ENCODE measurements at regions not wholly inside any gene's neighbourhood (a gene's known extent, or its start where the extent isn't known, plus 50 kb on each side); places are given as distances from the start of the nearest gene placed in this dataset.

DNA sequence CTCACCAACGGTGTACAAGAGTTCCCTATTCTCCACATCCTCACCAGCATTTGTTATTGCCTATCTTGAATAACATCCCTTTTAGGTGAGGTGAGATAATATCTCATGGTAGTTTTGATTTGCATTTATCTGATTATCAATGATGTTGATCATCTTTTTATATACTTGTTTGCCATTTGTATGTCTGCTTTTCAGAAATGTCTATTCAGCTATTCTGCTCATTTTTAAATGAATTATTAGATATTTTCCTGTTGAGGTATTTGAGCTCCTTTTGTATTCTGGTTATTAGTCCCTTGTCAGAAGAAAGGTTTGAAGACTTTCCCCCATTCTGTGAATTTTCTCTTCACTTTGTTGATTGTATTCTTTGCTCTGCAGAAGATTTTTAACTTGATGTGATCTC, 695.5 kb upstream of the DDX18 start:
- no peaks in the 10 kb centered on the region for H4K20me1 ChIP-seq (ENCODE audit: insufficient read depth, low read length)
- no peaks in the 10 kb centered on the region for H3K9me3 ChIP-seq (ENCODE audit: low read length)
- H3K4me2 ChIP-seq (ENCODE audit: low read length) = no peak overlapping the region
- H2AFZ ChIP-seq (ENCODE audit: low read length) = no peak overlapping the region
- H3K4me3 ChIP-seq (ENCODE audit: low read depth, low read length, poor library complexity, severe bottlenecking) = no peak overlapping the region
- no peak for DNase-seq (ENCODE audit: low spot score)
- intact Hi-C loops (cut with micrococcal nuclease; ENCODE audit: unreplicated experiment) = no loop called here
- no TSS peak for BruUV-seq (replicated peaks)
- no peak overlapping the region for H3K27ac ChIP-seq (ENCODE audit: low read depth, low read length, poor library complexity, severe bottlenecking)
- H3K36me3 ChIP-seq (ENCODE audit: insufficient read depth, low read length) = no peaks in the 10 kb centered on the region
- no peaks in the 10 kb centered on the region for H3K79me2 ChIP-seq (ENCODE audit: insufficient read depth, low read depth, low read length)
- CTCF ChIA-PET (ENCODE audit: unreplicated experiment) = no interaction called here
- H3K9me2 ChIP-seq (ENCODE audit: insufficient read depth, low read length) = no peaks in the 10 kb centered on the region
- no peak for TF ChIP-seq EZH2phosphoT487 (IDR thresholded peaks at IDR 0.05; ENCODE audit: borderline replicate concordance, low read depth, low read length)
- TF ChIP-seq, protein P1, sequence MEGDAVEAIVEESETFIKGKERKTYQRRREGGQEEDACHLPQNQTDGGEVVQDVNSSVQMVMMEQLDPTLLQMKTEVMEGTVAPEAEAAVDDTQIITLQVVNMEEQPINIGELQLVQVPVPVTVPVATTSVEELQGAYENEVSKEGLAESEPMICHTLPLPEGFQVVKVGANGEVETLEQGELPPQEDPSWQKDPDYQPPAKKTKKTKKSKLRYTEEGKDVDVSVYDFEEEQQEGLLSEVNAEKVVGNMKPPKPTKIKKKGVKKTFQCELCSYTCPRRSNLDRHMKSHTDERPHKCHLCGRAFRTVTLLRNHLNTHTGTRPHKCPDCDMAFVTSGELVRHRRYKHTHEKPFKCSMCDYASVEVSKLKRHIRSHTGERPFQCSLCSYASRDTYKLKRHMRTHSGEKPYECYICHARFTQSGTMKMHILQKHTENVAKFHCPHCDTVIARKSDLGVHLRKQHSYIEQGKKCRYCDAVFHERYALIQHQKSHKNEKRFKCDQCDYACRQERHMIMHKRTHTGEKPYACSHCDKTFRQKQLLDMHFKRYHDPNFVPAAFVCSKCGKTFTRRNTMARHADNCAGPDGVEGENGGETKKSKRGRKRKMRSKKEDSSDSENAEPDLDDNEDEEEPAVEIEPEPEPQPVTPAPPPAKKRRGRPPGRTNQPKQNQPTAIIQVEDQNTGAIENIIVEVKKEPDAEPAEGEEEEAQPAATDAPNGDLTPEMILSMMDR (conservative IDR thresholded peaks at IDR 0.05; ENCODE audit: low read length) = no peak
- no peaks in the 10 kb centered on the region for H3K4me1 ChIP-seq (ENCODE audit: insufficient read depth, low read length, poor library complexity, severe bottlenecking)
- POLR2A ChIA-PET = no interaction called here

DNA sequence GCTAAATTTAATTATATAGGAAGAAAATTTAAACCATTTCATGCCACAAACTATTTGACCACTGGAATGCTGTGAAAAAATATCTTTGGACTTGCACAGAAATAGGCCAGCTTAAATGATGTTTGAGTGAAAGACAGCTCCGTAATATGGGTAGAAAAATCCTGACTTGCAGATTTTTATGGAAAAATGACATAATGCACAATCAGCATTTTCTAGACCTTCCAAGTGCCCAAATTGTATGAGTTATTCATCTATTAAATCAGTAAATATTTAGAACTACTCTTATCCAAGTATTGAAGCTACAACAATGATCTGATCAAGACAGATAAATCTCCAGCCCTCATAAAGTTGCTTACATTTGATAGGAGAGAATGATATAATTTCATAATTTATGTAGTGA, 691.1 kb upstream of the DDX18 start:
- no TSS peak for BruUV-seq (replicated peaks)
- TF ChIP-seq, protein P1 (conservative IDR thresholded peaks at IDR 0.05; ENCODE audit: low read length) = no peak
- TF ChIP-seq EZH2phosphoT487 (IDR thresholded peaks at IDR 0.05; ENCODE audit: borderline replicate concordance, low read depth, low read length) = no peak
- H3K9me3 ChIP-seq (ENCODE audit: low read length) = no peaks in the 10 kb centered on the region
- no peak overlapping the region for H3K27ac ChIP-seq (ENCODE audit: low read depth, low read length, poor library complexity, severe bottlenecking)
- no peaks in the 10 kb centered on the region for H3K4me1 ChIP-seq (ENCODE audit: insufficient read depth, low read length, poor library complexity, severe bottlenecking)
- H2AFZ ChIP-seq (ENCODE audit: low read length) = no peak overlapping the region
- H4K20me1 ChIP-seq (ENCODE audit: insufficient read depth, low read length) = no peaks in the 10 kb centered on the region
- ChIA-PET POLR2A (no interaction called here), CTCF (ENCODE audit: unreplicated experiment) (no interaction called here)
- intact Hi-C loops (cut with micrococcal nuclease; ENCODE audit: unreplicated experiment) = no loop called here
- no peaks in the 10 kb centered on the region for H3K9me2 ChIP-seq (ENCODE audit: insufficient read depth, low read length)
- H3K79me2 ChIP-seq (ENCODE audit: insufficient read depth, low read depth, low read length) = no peaks in the 10 kb centered on the region
- DNase-seq (ENCODE audit: low spot score) = no peak
- H3K4me3 ChIP-seq (ENCODE audit: low read depth, low read length, poor library complexity, severe bottlenecking) = no peak overlapping the region
- no peaks in the 10 kb centered on the region for H3K36me3 ChIP-seq (ENCODE audit: insufficient read depth, low read length)
- H3K4me2 ChIP-seq (ENCODE audit: low read length) = no peak overlapping the region

DNA sequence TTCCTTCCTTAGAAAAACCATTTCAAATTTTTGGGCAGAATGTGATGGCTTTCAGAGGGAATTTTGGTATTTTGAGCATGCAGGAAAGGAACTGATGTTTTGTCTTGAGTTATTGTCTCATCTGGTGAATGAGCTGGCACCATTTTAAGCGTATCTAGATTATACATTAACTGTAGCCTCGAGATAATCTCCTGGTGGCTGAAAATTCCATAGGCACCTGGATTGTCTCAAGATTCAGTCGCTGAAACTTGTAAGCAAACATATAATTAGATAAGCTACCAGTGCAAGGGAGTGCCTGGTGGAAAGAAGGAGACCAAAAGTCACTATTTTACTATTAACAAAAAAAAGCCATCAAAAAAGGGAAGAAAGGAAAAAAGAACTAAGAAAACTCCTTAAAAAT, 687.8 kb upstream of the DDX18 start:
- intact Hi-C loops (cut with micrococcal nuclease; ENCODE audit: unreplicated experiment) = no loop called here
- H3K4me2 ChIP-seq (ENCODE audit: low read length) = no peak overlapping the region
- no TSS peak for BruUV-seq (replicated peaks)
- no peak for TF ChIP-seq EZH2phosphoT487 (IDR thresholded peaks at IDR 0.05; ENCODE audit: borderline replicate concordance, low read depth, low read length)
- TF ChIP-seq, protein P1 (conservative IDR thresholded peaks at IDR 0.05; ENCODE audit: low read length) = no peak
- no peak overlapping the region for H3K4me3 ChIP-seq (ENCODE audit: low read depth, low read length, poor library complexity, severe bottlenecking)
- H3K4me1 ChIP-seq (ENCODE audit: insufficient read depth, low read length, poor library complexity, severe bottlenecking) = no peaks in the 10 kb centered on the region
- H3K9me2 ChIP-seq (ENCODE audit: insufficient read depth, low read length) = no peaks in the 10 kb centered on the region
- DNase-seq (ENCODE audit: low spot score) = no peak
- no peak overlapping the region for H2AFZ ChIP-seq (ENCODE audit: low read length)
- POLR2A ChIA-PET = no interaction called here
- H3K79me2 ChIP-seq (ENCODE audit: insufficient read depth, low read depth, low read length) = no peaks in the 10 kb centered on the region
- no peaks in the 10 kb centered on the region for H3K36me3 ChIP-seq (ENCODE audit: insufficient read depth, low read length)
- no peaks in the 10 kb centered on the region for H4K20me1 ChIP-seq (ENCODE audit: insufficient read depth, low read length)
- no peaks in the 10 kb centered on the region for H3K9me3 ChIP-seq (ENCODE audit: low read length)
- H3K27ac ChIP-seq (ENCODE audit: low read depth, low read length, poor library complexity, severe bottlenecking) = no peak overlapping the region
- CTCF ChIA-PET (ENCODE audit: unreplicated experiment) = no interaction called here
